K562 (cell line): ENCODE measurements at regions not wholly inside any gene's neighbourhood (a gene's known extent, or its start where the extent isn't known, plus 50 kb on each side); places are given as distances from the start of the nearest gene placed in this dataset.

ENCODE experiments used
- RAD51 ChIP-seq: fragments of 450-650 bp; IDR thresholded peaks from 2 replicates; pipeline ENCODE4 v1.7.1; 2016; ENCODE audit warnings: low read depth, mild to moderate bottlenecking, borderline replicate concordance
- RBBP5 ChIP-seq: fragments of 200-600 bp; sonication (generic); IDR thresholded peaks from 2 replicates; pipeline ENCODE4 v1.6.1; 2012; ENCODE audit warnings: borderline replicate concordance, mild to moderate bottlenecking, low read length, control low read depth, inconsistent platforms; ENCODE audit not compliant: insufficient read depth, poor library complexity, severe bottlenecking
- SFPQ ChIP-seq: fragments of 200-400 bp; formaldehyde crosslinking; IDR thresholded peaks from 2 replicates; pipeline ENCODE4 v1.6.1; 2017; ENCODE audit warnings: mild to moderate bottlenecking, low read depth, low read length, moderate library complexity

- TF ChIP-seq RAD51, result no peak
- no peak for TF ChIP-seq SFPQ
- TF ChIP-seq RBBP5, result no peak
Observed at GRCh38 chrX:73987166-73987565, 134.7 kb upstream of the XIST start.
